Activated CD4-positive, alpha-beta T cell treated with anti-CD3 and anti-CD28 coated beads for 4 hours (primary cell): ENCODE measurements at regions not wholly inside any gene's neighbourhood (a gene's known extent, or its start where the extent isn't known, plus 50 kb on each side); places are given as distances from the start of the nearest gene placed in this dataset.

Source experiments
- DNase-seq, 2 donors: peaks; one replicate each; pipeline ENCODE4 v3.0.0-alpha.2; 2020

DNA sequence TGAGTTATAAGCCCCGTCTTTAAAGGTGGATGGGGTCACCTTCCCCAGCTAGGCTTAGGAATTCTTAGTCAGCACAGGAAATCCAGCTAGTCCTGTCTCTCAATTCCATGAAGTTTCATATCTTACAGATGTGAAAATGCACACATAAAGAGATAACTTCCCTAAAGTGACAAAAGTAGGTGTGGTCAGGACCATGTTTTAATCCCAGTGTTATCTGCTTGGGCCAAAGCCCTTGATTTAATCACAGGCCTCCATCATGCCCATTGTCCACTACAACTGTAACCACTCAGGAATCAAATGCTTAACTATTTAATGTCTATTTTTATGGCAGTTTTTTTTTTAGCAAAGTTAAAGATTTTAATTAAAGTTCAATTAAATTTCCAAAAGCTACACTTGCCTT, 194.4 kb upstream of the BTG1 start:
- DNase-seq, result no peak

DNA sequence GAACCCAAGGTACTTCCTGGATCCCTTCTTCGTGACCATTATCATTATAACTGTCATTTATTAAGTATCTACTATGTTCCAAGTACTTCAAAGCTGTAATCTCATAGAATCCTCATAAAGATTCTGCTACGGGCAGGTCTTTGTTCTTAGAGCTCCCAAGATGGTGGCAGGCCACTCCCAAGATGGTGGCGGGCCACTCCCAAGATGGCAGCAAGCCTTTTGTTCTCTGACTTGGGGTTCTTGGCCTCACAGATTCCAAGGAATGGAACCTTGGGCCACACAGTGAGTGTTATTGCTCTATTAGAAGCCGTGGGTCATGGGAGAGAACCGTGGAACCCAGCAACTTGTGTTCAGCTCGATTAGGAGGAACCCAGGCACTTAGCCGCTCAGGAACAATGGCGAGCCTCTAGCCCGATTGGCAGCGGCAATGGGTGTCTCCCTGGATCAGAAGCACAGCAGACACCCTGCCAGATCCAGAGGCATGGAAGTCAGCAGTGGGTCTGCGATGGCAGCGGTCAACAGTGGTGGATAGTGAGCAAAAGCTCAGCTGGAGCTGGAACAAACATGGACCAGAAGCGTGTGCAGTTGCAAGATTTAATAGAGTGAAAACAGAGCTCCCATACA, 193.7 kb upstream of the BTG1 start:
- DNase-seq, result no peak

DNA sequence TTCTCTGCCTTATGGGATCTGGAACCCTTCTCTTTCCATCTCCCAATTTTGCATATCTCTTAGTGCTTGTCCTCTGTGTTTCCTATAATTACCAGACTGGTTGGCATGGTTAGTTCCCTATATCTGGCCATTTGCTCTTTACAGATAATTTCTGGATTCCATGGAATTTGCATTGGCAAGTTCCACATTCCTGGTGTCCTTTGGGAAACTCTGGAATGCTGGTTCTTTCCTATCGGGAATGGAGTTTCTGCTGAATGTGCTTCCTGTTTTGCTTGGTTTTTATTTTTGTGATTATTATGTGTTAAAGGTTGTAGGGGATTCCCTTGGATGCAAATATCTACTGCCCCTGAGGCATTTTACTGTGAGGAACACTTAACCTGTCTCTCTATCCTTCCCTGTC, 193.0 kb upstream of the BTG1 start:
- DNase-seq, result no peak

- no peak for DNase-seq
Measured at GRCh38 chr12:92338102-92338501, 192.5 kb upstream of the BTG1 start.

DNA sequence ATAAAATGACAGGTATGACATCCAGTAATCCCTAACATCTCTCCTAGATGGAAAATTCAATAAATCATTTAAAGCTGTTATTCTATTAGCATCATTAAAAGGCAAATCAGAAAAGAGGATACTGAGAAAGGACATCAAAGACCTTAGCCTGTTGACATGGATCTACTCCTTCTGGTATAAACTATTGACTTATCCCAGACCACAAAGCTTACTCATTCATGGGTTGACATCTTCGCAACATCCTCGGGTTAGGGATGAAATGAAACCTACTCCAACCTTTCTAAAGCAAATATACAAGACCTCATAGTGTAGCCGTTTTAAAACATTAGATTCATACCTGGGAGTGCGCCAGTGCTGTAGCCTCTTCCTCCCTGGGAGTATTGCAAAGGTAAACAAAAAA, 191.5 kb upstream of the BTG1 start:
- no peak for DNase-seq

- DNase-seq, result no peak
Measured at GRCh38 chr12:92336641-92337040, 191.0 kb upstream of the BTG1 start.

- no peak for DNase-seq
Measured at GRCh38 chr12:92335831-92336230, 190.2 kb upstream of the BTG1 start.

- DNase-seq, result no peak
Measured at GRCh38 chr12:92334552-92334951, 188.9 kb upstream of the BTG1 start.

DNA sequence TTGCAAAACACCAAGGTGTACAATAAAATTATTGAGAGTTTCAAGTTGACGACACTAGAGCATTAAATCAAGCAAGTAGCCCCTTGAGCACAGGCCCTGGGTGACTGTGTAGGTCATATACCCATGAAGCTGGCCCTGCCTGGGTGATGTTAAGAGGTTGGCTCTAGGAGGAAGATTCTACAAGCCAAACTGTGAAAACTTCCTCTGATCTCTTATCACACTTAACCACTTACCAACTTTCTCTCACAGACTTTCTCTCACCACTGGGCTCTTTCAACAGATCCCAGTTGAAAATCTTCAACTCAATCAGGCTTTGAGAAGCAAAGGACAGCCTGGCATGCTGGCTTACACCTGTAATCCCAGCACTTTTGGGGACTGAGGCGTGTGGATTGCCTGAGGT, 186.9 kb upstream of the BTG1 start:
- no peak for DNase-seq

DNA sequence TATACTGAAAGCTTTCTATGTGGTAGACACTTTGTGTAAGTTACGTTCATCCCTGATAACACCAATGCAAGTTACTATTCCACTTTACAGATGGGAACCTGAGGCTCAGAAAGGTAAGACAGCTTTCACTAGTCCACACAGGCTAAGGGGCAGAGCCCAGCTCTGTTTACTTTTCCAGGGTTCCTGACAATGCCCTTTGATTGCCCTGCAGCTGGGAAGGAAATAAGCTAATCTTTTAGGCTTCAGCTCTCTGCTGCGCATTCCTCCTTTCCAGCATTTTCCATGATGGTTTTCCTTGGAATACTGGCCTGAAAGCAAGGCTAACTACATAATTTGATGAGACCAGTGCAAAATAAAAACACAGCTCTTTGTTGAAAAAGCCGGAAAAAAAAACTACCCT, 185.7 kb upstream of the BTG1 start:
- no peak for DNase-seq

DNA sequence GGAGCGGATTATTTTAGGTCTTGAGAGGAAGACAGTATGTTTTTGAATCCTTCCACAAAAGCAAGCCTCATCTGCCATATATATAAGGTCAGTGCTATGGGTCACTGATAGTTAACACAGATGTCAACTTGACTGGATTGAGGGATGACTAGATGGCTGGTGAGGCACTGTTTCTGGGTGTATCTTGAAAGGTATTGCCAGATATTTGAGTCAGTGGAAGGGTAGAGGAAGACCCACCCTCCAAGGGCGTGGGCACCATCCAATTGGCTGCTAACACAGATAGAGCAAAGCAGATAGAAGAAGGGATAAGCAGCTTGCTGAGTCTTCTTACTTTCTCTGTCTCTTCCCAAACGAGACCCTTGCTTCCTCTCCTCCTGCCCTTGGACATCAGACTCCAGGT, 185.0 kb upstream of the BTG1 start:
- no peak for DNase-seq

GRCh38 chr12:92326877-92327276, 181.2 kb upstream of the BTG1 start:
- DNase-seq, result no peak

- DNase-seq, result no peak
Measured at GRCh38 chr12:92324849-92325500, 179.3 kb upstream of the BTG1 start.

- DNase-seq, result no peak
Measured at GRCh38 chr12:92312463-92312964, 166.9 kb upstream of the BTG1 start.

- DNase-seq, result no peak
Measured at GRCh38 chr12:92304371-92305055, 158.9 kb upstream of the BTG1 start.

DNA sequence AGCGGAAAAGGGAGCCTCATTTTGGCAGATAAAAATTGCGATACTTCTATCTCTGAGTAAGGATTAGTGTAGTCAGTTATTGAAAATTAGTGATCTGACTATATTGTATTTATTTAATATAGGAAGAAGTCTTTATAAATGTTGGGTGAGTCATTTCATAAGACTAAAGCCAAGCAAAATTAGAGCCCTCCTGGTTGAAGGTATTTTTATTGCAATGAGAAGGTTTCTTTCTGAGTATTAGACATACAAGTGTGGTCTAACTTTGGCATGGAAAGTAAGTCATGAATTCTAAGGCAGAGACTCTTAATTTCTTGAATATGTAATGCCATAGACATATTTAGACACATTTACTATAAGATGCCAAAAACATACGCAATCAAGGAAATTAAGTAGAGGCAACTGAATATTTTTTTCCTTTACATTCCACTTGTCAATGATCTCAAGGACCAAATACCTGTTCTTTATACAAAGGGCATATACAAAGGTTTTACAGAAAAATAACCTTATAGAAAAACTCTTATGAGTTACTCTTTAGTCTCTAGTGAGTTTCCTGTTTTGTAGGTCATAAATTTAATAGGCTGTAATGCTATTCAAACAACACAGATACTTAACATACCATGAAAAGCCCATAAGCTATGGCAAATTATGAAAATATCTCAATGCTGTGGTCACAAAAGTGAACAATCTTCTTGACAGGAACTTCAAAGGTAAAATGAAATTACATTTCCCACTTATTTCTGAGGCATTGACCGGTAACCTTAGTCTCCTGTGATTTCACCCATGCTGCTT, 156.6 kb upstream of the BTG1 start:
- DNase-seq, result no peak

- DNase-seq, result no peak
Measured at GRCh38 chr12:92301356-92301755, 155.7 kb upstream of the BTG1 start.

DNA sequence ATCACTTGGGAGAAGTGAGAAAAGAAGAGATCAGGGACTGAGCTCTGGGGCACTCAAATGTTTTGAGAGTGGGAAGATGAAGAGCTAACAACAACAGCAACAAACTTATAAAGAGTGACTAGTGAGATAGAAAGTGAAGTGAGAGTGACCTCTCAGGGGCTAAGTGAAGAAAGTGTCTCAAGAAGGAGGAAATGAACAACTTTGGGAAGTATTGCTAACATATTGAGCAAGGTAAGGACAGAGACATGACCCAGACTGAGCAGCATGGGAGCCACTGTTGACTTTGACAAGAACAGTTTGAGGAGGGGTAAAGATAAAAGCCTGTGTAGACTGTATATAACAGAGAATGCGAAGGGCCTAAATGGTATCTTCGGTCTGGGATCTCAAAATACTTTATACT, 155.1 kb upstream of the BTG1 start:
- DNase-seq, result no peak

DNA sequence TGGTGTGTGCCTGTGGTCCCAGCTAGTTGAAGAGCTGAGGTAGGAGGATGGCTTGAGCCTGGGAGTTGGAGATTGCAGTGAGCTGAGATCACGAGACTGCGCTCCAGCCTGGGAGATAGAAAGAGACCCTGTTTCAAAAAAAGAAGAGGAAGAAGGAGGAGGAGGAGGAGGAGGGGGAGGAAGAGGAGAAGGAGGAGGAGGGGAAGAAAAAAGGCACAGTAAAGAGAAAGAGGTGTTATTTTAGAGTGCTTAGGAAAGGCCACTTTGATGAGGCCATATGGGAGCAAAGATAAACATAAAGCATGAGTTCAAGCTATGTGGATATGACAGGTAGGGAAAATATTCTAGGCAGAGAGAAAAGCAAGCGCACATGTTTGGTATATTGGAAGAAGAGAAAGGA, 154.1 kb upstream of the BTG1 start:
- no peak for DNase-seq

DNA sequence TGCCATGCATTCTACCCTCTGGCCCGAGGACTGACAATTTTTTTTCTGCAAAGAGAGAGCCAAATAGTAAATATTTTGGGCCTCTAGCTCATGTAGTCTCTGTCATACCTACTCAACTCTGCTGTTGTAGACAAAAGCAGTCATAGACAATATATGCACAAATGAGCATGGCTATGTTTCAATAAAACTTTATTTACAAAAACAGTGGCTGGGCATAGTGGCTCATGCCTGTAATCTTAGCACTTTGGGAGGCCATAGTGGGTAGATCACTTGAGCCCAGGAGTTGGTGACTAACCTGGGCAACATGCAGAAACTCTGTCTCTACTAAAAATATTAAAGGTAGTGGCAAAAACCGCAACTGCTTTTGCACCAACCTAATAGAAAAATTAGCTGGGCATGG, 153.7 kb upstream of the BTG1 start:
- DNase-seq, result no peak

- DNase-seq, result peak in 1 of 2 donors; percentile 17
Measured at GRCh38 chr12:92297932-92298696, 152.5 kb upstream of the BTG1 start.

- no peak for DNase-seq
Measured at GRCh38 chr12:92297405-92297804, 151.8 kb upstream of the BTG1 start.

DNA sequence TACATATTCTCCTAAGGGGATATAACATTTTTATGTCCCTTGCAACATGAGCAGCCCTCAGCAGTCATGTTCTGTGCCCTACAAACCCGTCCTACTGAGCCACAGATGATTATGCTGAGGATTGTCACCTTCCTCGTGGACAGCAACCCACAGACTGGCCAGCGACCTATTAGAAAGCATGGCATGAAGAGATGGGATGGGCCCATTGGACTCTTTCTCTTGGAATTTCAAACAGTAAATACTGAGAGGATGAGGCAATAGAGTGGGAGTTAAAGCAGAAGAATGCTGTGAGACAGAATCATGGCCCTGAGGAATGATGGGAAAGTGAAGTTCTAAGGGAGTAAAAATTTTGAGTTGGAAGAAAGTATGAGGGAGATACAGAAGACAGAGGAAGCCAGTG, 149.9 kb upstream of the BTG1 start:
- DNase-seq, result no peak
